ENCODE measurements at regions not wholly inside any gene's neighbourhood (a gene's known extent, or its start where the extent isn't known, plus 50 kb on each side); places are given as distances from the start of the nearest gene placed in this dataset.

GRCh38 chr2:76075126-76075525, 364.4 kb upstream of the GCFC2 start:
- CTCF ChIA-PET, result no interaction called here
- POLR2A ChIA-PET, result no interaction called here
- no peak overlapping the region for H3K4me3 ChIP-seq (ENCODE audit: low read length)
- no peaks in the 10 kb centered on the region for H3K4me1 ChIP-seq (ENCODE audit: insufficient read depth, low read length)
- Mint-ChIP-seq H3K4me1 (ENCODE audit: low read depth) (no peaks in the 10 kb centered on the region), H3K9me3 (peaks cover 4% of the 10 kb centered on the region), H3K27me3 (no peaks in the 10 kb centered on the region), H3K4me3 (no peak overlapping the region), H3K36me3 (ENCODE audit: low read depth) (no peaks in the 10 kb centered on the region), H3K27ac (no peak overlapping the region)
- H3K27ac ChIP-seq (ENCODE audit: low read depth in 1 of 2, low read length in 2 of 2), result no peak overlapping the region
- no peaks in the 10 kb centered on the region for H3K36me3 ChIP-seq (ENCODE audit: insufficient read depth, low read length)
- no peak for DNase-seq
- TF ChIP-seq CTCF (IDR thresholded peaks at IDR 0.05), result no peak
- no peaks in the 10 kb centered on the region for H3K27me3 ChIP-seq (ENCODE audit: control insufficient read depth in 1 of 2, insufficient read depth in 2 of 2, low read length in 2 of 2)
- intact Hi-C loops (cut with DNase I, micrococcal nuclease), result no loop called here
- ATAC-seq (ENCODE audit: poor library complexity), result no peak
- no peaks in the 10 kb centered on the region for H3K9me3 ChIP-seq (ENCODE audit: control insufficient read depth in 1 of 2, insufficient read depth in 1 of 2, low read length in 2 of 2)

GRCh38 chr2:76073992-76074604, 363.4 kb upstream of the GCFC2 start:
- no peaks in the 10 kb centered on the region for H3K4me1 Mint-ChIP-seq (ENCODE audit: low read depth)
- H3K4me3 ChIP-seq (ENCODE audit: low read length), result no peak overlapping the region
- no peaks in the 10 kb centered on the region for H3K27me3 ChIP-seq (ENCODE audit: control insufficient read depth in 1 of 2, insufficient read depth in 2 of 2, low read length in 2 of 2)
- no peak for ATAC-seq (ENCODE audit: poor library complexity)
- H3K9me3 ChIP-seq (ENCODE audit: control insufficient read depth in 1 of 2, insufficient read depth in 1 of 2, low read length in 2 of 2), result no peaks in the 10 kb centered on the region
- intact Hi-C loops (cut with DNase I, micrococcal nuclease), result no loop called here
- ChIA-PET CTCF (no interaction called here), POLR2A (no interaction called here)
- H3K4me3 Mint-ChIP-seq, result no peak overlapping the region
- no peaks in the 10 kb centered on the region for H3K36me3 Mint-ChIP-seq (ENCODE audit: low read depth)
- H3K27ac Mint-ChIP-seq, result no peak overlapping the region
- no peaks in the 10 kb centered on the region for H3K4me1 ChIP-seq (ENCODE audit: insufficient read depth, low read length)
- no peak overlapping the region for H3K27ac ChIP-seq (ENCODE audit: low read depth in 1 of 2, low read length in 2 of 2)
- H3K9me3 Mint-ChIP-seq, result peaks cover 10% of the 10 kb centered on the region
- H3K27me3 Mint-ChIP-seq, result no peaks in the 10 kb centered on the region
- TF ChIP-seq CTCF (IDR thresholded peaks at IDR 0.05), result no peak
- H3K36me3 ChIP-seq (ENCODE audit: insufficient read depth, low read length), result no peaks in the 10 kb centered on the region
- DNase-seq, result no peak

- POLR2A ChIA-PET, result no interaction called here
Observed at GRCh38 chr2:76050196-76050595, 339.5 kb upstream of the GCFC2 start.

More at GRCh38 chr2:76050196-76050595, 339.5 kb upstream of the GCFC2 start:
- no peak for TF ChIP-seq CTCF (IDR thresholded peaks at IDR 0.05)
- Histone ChIP-seq H3K27me3 (ENCODE audit: control insufficient read depth in 1 of 2, insufficient read depth in 2 of 2, low read length in 2 of 2) (no peaks in the 10 kb centered on the region), H3K9me3 (ENCODE audit: control insufficient read depth in 1 of 2, insufficient read depth in 1 of 2, low read length in 2 of 2) (peaks cover 3 to 4% of the 10 kb centered on the region in 2 experiments), H3K4me3 (ENCODE audit: low read length) (no peak overlapping the region), H3K27ac (ENCODE audit: low read depth in 1 of 2, low read length in 2 of 2) (no peak overlapping the region), H3K36me3 (ENCODE audit: insufficient read depth, low read length) (no peaks in the 10 kb centered on the region), H3K4me1 (ENCODE audit: insufficient read depth, low read length) (no peaks in the 10 kb centered on the region)
- H3K36me3 Mint-ChIP-seq (ENCODE audit: low read depth), result no peaks in the 10 kb centered on the region
- ATAC-seq (ENCODE audit: poor library complexity) (no peak), DNase-seq (no peak)
- H3K4me1 Mint-ChIP-seq (ENCODE audit: low read depth), result no peaks in the 10 kb centered on the region
- H3K9me3 Mint-ChIP-seq, result peaks cover 5% of the 10 kb centered on the region
- H3K27ac Mint-ChIP-seq, result no peak overlapping the region
- no peaks in the 10 kb centered on the region for H3K27me3 Mint-ChIP-seq
- intact Hi-C loops (cut with DNase I, micrococcal nuclease), result no loop called here
- CTCF ChIA-PET, result no interaction called here
- no peak overlapping the region for H3K4me3 Mint-ChIP-seq
